GM21526 (cell line): ENCODE measurements at regions not wholly inside any gene's neighbourhood (a gene's known extent, or its start where the extent isn't known, plus 50 kb on each side); places are given as distances from the start of the nearest gene placed in this dataset.

Source experiments
- ATAC-seq: cut with Tn5 transposase; IDR thresholded peaks from one replicate; pipeline ENCODE4 v1.9.1; 2021; ENCODE audit warnings: moderate library complexity; ENCODE audit not compliant: unreplicated experiment, low FRiP score

DNA sequence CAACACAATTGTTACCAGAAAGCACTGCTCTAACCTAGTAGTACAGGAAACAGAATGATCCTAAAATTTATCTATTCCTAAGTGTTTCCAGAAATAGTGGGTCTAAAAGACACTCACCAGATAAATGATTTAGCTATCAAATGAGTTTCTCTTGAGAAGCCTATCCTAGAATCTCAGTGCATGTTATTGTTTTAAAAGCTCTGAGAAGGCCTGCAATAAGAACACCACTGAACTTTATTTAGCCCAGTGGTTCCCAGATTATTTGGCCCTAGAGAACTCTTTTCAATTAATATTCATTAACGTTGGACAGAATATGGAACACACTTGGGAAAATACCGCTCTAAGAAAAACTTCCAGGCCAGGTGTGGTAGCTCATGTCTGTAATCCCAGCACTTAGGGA is 220.1 kb upstream of the GHITM start:
- no peak for ATAC-seq

DNA sequence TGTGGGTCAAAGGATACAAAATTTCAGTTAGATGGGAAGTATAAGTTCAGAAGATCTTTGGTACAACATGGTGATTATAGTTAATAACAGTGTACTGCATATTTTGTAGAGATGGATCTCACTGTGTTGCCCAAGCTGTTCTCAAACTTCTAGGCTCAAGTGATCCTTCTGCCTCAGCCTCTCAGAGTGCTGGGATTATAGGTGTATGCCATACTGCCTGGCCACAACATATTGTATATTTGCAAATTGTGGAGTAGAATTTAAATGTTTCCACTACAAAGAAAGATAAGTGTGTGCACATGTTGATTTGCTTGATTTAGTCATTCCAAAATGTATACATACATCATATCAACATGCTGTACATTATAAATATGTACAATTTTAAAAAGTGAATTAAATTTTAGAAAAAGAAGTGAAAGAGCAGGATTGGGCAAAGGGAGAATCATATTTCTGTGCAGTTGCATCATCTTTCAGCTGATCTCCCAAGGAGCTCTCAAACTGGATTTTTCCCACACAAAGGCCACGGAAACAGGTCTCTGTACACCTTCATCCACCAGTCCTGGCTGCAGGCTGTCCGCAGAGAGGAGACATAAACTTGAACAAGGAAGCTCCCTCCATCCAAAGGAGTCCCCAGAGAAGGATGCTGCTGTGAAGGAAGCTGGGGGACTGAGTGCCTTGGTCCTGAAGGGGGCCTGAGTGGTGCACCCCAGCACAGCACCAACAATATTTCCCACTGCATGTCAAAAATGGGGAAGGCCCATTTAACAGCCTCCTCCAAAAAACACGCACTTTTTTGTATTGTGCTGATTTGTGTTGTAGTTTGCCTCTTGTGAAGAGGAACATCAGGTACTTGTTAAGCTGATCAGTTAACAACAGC is 217.1 kb upstream of the GHITM start:
- ATAC-seq, result no peak

DNA sequence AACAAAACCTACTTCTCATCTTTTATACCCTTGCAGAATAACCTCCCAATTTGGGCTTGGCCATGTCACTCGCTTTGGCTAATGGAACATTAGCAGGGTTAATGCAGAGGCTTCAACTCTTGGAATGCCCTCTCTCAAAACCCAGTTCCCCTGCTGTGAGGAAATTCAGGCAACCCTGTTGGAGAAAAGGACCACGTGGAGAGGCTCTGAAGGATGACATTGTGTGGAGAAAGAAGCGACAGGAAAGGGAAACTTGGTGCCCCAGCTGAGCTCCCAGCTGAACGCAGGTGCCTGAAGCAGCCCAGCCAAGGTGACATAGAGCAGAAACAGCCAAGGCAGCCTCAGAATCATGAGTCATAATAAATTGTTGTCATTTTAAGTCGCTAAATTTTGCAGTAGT is 214.2 kb upstream of the GHITM start:
- ATAC-seq, result no peak

DNA sequence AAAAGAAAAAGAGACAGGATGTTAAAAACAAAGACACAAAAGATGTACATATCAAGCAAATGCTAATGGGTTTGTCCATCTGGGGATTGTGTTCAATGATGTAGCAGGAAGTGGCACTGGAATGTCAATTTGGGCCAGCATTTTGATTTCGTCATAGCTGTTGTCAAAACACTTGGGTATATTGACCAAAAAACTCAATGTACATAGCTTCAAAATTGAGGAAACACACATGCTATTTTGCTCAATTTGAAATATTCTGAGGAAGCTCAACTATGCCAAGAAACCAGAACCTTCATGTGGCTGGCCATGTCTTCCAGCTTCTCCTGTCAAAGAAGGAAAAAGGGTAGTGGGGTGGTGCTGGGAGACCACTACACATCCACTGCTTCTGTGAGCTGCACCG is 212.7 kb upstream of the GHITM start:
- ATAC-seq, result no peak

DNA sequence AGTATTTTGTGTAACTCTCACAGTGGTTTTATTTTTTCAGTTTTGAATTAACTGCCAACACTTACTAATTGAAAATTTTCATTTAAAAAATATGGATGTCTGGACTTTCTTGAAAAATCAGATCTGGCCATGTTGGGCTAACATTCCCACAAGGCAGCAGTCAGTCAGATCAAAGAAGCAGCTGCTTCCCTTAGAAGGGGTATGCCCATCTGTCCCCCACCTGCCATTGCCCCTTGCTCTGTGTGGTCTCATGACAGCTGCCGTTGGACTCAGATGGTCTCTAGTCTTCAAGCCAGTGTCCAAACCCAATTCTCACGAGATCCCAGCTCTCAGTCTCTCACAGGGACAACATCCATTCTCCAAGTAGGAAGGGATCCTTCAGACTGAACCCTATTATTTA is 212.1 kb upstream of the GHITM start:
- no peak for ATAC-seq

DNA sequence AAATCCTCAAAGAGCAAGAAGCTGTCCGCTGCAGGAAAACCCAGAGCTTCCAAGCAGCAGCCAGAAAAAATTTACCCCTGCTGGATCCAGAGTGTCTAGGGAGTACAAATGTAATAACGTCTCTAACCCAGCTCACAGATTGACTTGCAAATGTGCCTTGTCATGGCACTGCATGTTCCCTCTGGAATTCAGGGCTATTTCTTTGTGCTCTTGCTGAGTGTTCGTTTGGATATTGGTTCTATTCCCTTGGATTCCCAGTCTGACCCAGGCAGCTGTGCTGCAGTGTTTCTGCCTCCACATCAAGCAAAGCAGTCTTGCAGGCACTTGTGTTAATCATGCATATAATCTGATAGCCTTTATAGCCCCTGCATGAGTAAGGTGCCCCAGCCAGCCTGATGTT is 209.9 kb upstream of the GHITM start:
- no peak for ATAC-seq

DNA sequence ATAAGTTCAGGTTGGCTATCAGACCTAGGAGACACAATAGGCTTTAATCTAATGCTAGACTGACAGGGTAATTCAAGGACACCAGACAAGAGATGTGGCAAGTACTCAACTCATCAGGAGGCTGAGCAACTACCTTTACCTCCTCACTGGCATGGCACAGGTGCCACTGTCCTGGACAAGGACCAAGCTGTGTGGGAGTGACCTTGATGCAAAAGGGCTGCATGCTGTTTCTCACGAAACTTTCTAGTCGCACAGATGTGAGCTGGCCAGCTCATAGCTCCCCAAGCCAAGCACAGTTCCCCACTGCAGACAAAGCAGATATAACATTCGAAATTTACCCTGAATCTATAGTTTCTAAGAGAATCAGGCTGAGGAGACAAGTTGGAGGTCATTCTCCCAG is 207.6 kb upstream of the GHITM start:
- no peak for ATAC-seq

DNA sequence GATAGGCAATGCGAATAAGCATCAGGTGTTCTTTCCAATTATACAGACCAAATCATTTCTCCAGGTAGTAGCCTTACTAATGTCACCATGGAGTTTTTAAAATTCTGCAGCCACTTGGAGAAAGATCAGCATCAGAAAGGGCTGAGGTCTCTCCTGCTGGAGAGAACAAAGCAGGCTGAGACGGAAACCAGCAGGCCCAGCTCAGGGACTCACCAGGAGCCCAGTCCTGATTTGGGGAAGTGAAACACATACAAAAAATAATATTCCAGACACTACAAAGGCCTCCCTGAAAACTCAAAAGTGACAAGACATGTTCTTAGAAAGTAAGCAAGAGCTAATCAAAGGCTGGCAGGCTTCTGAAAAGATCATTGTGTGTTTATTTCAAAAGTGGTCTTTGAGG is 207.1 kb upstream of the GHITM start:
- no peak for ATAC-seq

DNA sequence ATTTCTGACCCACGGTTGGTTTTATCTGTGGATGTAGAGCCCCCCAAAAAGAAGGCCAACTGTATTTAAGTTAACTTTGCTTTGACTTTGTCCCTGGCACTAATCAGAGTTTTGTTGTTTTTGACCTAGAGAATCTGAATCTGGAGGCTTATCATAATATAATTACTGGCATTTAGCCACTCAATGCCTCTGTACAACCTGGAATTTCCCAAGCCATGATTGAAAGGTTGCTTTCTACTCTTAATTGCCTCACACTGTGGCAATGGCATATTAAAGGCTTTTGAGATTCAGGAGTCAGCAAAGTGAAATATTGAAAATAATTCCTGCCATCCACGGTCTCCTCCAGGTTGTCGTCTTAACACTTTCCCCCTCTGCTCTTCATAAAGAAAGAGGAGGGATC is 205.2 kb upstream of the GHITM start:
- no peak for ATAC-seq

DNA sequence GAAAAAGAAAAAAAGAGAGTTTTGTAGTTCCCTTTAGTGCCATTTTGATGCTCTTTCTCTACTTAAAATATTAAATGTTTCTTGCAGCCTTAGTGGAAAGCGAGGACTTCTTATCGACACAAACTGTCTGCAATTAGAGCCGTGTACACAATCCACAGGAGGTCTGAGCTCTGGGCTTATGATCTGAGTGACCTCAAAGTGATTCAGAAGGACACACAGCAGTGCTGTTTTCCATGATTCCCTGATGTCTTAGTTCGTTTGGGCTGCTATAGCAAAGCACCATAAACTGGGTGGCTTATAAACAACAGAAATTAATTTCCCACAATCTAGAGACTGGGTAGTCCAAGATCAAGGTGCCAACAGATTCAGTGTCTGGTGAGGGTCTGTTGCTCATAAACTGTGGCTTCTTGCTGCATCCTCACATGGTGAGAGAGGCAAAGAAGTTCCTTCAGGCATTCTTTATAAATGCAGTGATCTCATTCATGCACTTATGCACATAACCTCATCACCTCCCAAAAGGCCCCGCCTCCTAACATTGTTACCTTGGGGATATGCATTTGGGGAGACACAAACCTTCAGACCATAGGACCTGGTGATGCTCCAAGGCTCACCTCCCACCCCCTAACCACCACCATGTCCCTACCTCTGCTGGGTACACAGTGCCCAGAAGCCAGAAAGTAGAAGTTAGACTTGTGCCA is 204.5 kb upstream of the GHITM start:
- ATAC-seq, result no peak

DNA sequence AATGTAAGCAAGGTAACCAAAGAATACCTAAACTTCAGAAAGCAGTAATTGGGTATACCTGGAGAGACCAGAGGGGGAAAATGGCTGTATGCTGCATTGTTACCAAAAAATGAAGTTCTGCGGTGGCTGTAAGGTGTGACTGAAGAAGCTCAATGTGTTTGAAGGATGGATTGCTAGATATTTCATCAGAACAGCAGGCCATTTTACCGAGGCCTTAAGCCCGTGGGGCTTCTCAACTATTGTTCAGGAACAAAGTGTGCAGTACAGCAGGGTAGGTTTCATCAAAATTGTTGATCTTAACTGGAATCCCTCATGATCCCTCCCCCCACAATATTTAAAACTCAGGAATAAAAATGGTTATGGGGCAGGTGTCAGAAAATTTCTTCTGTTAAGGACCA is 204.0 kb upstream of the GHITM start:
- no peak for ATAC-seq

DNA sequence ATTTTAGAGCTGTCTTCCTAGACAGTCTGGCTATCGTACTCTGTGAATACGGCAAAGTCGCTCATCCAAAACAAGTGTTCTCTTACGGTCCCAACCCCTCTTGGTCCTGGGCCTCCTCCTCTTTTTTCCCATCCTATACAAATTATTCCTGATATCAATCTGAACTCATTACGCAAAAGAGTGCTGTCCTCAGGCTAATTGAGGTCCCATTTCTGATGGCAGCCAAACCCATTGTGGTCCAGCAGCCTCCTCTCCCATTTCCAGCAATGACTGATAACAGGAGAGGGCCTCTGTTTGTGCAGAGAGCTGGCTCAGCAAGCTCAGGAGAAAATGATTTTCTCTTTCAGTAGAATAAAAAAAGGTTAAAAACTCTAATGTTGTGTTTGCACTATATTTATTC is 203.4 kb upstream of the GHITM start:
- no peak for ATAC-seq

DNA sequence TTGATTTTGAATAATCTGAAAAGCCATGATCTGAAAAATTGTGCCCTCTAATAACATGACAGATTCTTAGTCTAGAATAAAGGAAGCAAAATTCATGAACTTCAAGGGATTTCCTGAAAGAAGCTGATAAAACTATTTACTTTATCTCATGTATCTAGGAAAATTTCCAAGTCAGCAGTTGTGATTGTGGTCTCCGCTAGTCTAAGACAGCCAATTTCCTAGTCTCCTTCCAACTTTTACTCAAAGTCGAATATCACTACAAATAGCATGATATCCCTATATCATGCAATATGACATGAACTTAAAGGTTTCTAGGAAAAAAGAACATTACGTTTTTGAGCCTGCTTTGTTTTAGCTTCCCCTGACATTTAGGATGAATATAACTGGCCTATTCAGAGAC is 202.1 kb upstream of the GHITM start:
- no peak for ATAC-seq

DNA sequence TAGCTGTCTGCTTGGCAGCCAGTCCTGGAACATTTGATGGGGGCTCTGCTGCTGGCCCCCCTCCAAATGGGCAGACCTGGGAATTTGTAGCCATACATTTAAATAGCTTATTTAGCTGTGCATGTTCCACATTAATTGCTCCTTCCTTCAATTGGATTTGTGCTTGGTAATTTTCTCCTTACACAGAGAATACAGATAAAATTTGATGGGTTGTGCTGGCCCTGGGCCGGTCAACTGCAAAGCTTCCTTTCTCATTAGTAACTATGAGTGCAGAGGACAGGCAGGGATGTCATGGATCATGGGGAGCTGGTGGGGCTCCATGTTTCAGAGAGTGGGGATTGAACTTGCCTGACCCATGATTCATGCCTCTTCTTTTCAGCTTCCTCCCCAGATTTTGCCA is 201.5 kb upstream of the GHITM start:
- ATAC-seq, result no peak

DNA sequence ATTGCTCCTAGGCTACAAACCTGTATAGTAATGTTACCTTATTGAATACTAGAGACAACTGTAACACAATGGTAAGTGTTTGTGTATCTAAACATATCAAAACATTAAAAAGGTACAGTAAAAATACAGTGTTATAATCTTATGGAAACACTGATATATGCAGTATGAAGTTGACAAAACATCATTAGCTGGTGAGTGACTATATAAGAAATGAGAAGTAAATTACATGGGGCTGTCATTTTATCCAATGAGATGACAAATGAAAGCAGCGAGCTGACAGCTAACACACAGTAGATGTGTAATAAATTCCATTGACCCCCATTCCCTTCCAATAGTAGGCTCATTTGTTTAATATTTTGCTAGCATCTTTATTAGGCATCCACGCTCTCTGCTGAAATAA is 198.1 kb upstream of the GHITM start:
- no peak for ATAC-seq

DNA sequence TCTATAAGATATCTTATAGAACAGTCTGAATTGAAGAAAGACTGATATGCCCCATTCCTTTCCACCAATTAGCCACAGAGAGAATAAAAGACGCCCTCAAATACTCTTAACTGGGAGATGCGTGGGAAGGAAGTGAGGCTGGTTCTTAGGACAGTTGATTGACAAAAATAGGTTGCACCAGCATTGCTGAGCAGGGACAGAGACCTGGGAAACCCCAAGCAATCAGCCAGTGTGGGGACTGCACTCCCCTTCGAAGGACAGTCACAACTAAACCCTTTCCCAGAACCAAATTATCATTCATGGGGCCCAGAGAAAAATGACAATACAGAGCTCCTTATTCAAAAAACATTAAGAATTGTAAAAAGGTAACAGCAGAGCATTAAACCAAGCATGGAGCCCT is 196.9 kb upstream of the GHITM start:
- ATAC-seq, result no peak

DNA sequence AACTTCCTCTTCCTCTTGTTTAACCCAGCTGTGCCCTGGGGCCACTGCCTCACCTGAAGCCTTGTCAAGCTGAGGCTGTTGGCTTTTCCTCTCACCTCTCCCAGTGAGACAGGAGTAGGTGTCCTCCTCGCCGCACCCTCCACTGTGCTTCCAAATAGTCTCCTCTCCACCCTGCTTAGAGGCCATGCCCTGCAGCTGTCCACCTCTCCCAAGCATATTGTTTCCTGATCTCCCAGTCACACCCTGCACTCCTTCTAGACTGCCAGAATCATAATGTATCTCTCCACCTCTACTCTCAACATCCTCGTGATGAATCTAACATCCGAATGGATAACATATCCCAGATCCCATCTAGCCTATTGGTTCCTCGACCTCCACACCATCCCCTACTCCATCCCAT is 196.3 kb upstream of the GHITM start:
- ATAC-seq, result no peak

DNA sequence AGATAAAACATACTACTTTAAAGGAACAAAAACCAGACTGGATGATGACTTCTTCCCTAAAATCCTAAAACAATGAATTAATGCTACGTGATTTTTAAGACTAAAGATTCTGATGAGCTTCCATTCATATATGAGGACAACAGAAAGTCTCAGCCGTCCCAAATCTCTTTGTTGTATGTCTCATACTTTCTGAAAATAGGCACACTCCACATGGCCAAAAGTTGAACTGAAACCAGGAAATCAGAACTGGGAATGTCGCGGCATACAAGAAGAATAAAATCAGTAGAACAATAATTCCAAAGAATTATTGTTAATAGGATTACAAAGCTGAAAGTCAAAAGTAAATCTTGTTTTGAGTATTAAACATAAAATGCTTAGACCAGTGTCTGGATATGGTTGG is 195.4 kb upstream of the GHITM start:
- ATAC-seq, result no peak

DNA sequence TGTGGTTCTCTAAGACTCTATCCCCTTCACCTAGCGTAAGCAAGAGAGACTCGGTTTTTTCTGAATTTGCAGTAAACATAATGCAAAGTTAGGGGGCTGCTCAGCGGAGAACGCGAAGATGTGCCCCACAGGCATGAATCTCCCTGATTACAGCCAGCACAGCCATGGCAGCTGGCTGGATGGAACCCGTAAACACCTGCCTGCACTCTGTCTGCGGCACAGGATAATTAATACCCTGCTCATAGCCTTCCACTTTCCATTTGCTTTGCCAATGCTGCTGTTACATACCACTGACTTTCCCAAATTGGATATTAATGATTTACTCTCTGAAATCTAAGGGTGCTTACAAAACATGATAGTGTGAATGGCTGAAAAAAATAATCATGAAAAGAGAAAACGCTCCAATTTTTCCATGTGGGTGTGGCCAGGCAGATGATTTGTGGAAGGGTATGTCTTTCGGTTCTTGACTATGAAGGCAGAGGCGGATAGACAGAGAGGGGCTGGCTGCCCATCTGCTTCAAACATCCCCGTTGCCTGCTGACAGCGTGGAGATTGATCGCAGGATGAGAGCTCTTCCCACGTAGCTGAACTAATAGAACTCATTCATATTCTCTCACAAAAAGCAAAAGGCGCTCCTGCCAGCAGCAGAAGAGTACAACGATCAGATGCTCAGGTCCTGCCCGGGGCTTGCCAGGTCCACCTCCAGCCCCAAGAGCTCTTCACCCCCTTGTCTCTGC is 193.2 kb upstream of the GHITM start:
- no peak for ATAC-seq

DNA sequence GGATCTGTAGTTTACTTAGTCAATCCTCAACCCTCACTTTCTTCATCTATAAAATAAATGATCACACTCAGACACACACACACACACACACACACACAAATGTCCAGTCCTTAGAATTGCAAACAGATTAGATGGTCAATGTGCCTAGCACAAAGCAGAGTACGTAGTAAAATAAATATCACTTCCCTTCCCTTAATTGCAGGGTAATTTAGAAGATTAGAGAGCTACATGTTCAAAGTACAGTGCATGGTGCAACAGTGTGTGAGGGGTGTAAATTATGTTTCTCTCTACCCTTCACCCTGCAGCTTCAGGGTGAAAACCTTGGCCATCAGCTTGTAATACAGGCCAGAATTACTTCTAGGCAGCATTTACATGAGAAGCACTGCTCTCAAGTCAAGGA is 187.0 kb upstream of the GHITM start:
- ATAC-seq, result no peak

DNA sequence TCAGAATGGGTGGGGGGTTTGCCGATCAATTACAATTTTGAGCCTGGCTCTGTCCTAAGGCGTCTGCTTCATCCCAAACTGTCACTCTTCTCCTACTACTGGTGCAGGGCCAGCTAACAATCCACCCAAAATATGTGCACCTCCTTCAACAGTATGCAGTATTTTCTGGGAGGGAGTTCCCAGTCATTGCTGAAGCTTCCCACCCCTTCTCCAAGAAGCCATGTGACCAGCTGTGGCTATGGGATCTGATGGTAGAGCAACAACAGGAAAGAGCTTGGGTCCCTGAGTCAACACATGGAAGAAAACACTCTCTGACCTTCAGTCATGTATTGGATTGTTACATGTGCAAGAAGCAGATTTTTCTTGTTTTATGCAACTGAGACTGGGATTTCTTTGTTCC is 185.7 kb upstream of the GHITM start:
- ATAC-seq, result no peak
